GM20000 (cell line): ENCODE measurements at regions not wholly inside any gene's neighbourhood (a gene's known extent, or its start where the extent isn't known, plus 50 kb on each side); places are given as distances from the start of the nearest gene placed in this dataset.
"Not testable (repeated sequence)": the region's sequence is repeated elsewhere in the genome, so short reads cannot be mapped to it uniquely, and the experiment has no call there.

Experiments used
- DNase-seq: peaks from one replicate; pipeline ENCODE4 v3.0.0; 2012; ENCODE audit warnings: low spot score
- TF ChIP-seq, protein P1 (sequence below): IDR thresholded peaks from 2 replicates; pipeline ENCODE4 v1.5.1; 2012; ENCODE audit warnings: mild to moderate bottlenecking, control low read depth; ENCODE audit errors: extremely low read depth, missing control alignments

- DNase-seq: no peak
- TF ChIP-seq, protein P1, sequence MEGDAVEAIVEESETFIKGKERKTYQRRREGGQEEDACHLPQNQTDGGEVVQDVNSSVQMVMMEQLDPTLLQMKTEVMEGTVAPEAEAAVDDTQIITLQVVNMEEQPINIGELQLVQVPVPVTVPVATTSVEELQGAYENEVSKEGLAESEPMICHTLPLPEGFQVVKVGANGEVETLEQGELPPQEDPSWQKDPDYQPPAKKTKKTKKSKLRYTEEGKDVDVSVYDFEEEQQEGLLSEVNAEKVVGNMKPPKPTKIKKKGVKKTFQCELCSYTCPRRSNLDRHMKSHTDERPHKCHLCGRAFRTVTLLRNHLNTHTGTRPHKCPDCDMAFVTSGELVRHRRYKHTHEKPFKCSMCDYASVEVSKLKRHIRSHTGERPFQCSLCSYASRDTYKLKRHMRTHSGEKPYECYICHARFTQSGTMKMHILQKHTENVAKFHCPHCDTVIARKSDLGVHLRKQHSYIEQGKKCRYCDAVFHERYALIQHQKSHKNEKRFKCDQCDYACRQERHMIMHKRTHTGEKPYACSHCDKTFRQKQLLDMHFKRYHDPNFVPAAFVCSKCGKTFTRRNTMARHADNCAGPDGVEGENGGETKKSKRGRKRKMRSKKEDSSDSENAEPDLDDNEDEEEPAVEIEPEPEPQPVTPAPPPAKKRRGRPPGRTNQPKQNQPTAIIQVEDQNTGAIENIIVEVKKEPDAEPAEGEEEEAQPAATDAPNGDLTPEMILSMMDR: no peak
Measured at GRCh38 chr20:53785320-53785719, 191.7 kb upstream of the ZNF217 start.

GRCh38 chr20:53783768-53784167 is 190.1 kb upstream of the ZNF217 start:
- no peak for DNase-seq
- TF ChIP-seq, protein P1: no peak

- no peak for DNase-seq
- TF ChIP-seq, protein P1: no peak
Measured at GRCh38 chr20:53782612-53783246, 189.1 kb upstream of the ZNF217 start.

DNA sequence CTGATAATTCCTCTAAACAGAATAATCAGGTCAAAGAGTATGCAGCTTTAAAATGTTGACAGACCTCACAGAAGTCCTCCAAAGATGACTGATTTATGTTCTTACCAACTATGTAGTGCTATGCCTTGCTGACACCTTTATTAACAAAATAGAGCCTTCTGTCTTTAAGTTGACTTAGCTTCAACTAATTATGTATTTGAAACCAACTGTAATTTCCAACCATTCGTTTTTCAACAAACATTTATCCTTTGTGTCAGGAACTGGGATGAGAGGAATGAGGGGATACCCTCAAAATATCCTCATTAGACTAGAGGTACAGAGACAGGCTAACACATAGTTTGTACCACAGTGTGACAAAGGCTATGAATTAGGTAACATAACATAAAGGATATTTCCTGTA is 186.2 kb upstream of the ZNF217 start:
- TF ChIP-seq, protein P1: no peak
- no peak for DNase-seq

- DNase-seq: no peak
- TF ChIP-seq, protein P1: no peak
Measured at GRCh38 chr20:53778736-53779135, 185.1 kb upstream of the ZNF217 start.

- no peak for DNase-seq
Measured at GRCh38 chr20:53778041-53778516, 184.4 kb upstream of the ZNF217 start.

DNA sequence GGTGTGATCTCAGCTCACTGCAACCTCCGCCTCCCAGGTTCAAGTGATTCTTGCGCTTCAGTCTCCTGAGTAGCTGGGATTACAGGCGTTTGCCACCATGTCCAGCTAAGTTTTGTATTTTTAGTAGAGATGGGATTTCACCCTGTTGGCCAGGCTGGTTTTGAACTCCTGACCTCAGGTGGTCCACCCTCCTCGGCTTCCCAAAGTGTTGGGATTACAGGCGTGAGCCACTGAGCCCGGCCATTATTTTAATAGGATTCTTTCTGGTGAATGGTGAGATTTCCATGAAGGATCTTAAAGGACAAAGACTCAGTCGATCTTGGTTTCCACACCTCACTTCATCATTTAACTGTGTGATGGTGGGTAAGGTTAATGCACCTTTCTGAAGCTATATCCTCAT is 183.8 kb upstream of the ZNF217 start:
- not testable (repeated sequence) for DNase-seq

More at GRCh38 chr20:53778041-53778516, 184.4 kb upstream of the ZNF217 start:
- TF ChIP-seq, protein P1: no peak

GRCh38 chr20:53776858-53777257 is 183.2 kb upstream of the ZNF217 start:
- DNase-seq: no peak
- TF ChIP-seq, protein P1: no peak
